SJCRH30 (cell line): ENCODE measurements at regions not wholly inside any gene's neighbourhood (a gene's known extent, or its start where the extent isn't known, plus 50 kb on each side); places are given as distances from the start of the nearest gene placed in this dataset.

ENCODE experiments used
- DNase-seq, 2 experiments: peaks; one replicate each; pipeline ENCODE4 v3.0.0-alpha.2; 2015 to 2020
- H3K27ac ChIP-seq: fragments of 250-450 bp; sonication (Bioruptor Pico); 2 replicates; pipeline ENCODE4 v1.5.1; 2020; ENCODE audit warnings: mild to moderate bottlenecking, moderate library complexity
- H3K27me3 ChIP-seq: fragments of 250-450 bp; sonication (Bioruptor Pico); 2 replicates; pipeline ENCODE4 v1.5.1; 2020; ENCODE audit warnings: mild to moderate bottlenecking, moderate library complexity
- H3K36me3 ChIP-seq: fragments of 250-450 bp; sonication (Bioruptor Pico); 2 replicates; pipeline ENCODE4 v1.5.1; 2020; ENCODE audit warnings: mild to moderate bottlenecking, moderate library complexity
- H3K4me1 ChIP-seq: fragments of 250-450 bp; sonication (Bioruptor Pico); 2 replicates; pipeline ENCODE4 v1.5.1; 2020; ENCODE audit warnings: mild to moderate bottlenecking, moderate library complexity
- H3K4me3 ChIP-seq: fragments of 250-450 bp; sonication (Bioruptor Pico); 2 replicates; pipeline ENCODE4 v1.5.1; 2020; ENCODE audit warnings: mild to moderate bottlenecking, moderate library complexity
- H3K9me3 ChIP-seq: fragments of 250-450 bp; sonication (Bioruptor Pico); replicated peaks from 2 replicates; pipeline ENCODE4 v1.5.1; 2020; ENCODE audit warnings: mild to moderate bottlenecking, moderate library complexity

DNA sequence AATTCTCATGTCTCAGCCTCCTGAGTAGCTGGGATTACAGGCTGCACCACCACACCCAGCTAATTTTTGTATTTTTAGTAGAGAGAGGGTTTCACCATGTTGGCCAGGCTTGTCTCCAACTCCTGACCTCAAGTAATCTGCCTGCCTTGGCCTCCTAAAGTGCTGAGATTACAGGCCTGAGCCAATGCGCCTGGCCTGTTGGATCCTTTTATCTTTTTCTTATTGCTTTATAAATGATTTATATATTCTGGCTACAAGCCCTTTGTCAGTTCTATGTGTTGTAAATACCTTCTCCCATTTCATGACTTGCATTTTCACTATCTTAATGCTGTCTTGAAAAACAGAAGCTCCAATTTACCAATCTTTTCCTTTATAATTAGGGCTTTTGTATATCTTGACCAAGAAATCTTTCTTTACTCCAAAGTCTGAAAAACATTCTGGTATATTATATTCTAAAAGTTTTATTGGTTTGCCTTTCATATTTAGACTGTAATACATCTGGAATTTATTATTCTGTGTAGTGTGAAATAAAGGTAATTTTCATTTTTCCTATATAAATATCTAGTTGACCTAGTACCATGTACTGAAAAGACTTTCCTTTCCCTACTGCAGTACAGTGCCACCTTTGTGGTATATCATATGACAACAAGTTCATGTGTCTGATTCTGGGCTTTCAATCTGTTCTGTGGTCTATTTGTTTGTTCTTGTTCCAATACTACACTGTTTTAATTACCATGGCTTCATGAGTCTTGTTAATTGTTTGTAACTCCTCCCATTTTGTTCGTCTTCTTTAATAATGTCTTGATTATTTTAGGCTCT lies 52.9 kb upstream of the RNU6-1 start:
- Histone ChIP-seq H3K4me3 (no peak overlapping the region), H3K27me3 (no peaks in the 10 kb centered on the region), H3K4me1 (peaks cover 8% of the 10 kb centered on the region), H3K36me3 (no peaks in the 10 kb centered on the region), H3K9me3 (peaks cover 3% of the 10 kb centered on the region; the same call in 1 of the 2 replicates), H3K27ac (no peak overlapping the region)
- no peak for DNase-seq

DNA sequence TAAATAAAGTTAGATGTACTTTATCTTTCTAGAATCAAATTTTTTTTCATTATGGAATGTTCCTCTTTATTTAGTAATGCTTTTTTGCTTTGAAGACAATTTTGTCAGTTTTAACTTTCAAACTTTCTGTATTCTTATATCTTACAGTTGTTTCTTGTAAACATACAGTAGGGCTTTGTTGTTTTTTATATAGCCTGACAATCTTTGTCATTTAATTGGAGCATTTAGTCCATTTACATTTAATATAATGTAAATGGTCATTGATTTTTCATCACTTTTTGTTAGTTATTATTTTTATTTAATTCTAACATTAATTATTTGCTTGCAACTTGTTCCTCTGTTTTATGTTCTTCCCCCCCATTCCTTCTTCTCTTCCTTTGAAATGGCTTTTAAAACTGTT lies 55.4 kb upstream of the RNU6-1 start:
- no peaks in the 10 kb centered on the region for H3K27me3 ChIP-seq
- H3K36me3 ChIP-seq = no peaks in the 10 kb centered on the region
- no peak overlapping the region for H3K4me3 ChIP-seq
- no peak overlapping the region for H3K27ac ChIP-seq
- peaks cover 3% of the 10 kb centered on the region; the same call in 1 of the 2 replicates for H3K9me3 ChIP-seq
- DNase-seq = no peak
- H3K4me1 ChIP-seq = peaks cover 10% of the 10 kb centered on the region

DNA sequence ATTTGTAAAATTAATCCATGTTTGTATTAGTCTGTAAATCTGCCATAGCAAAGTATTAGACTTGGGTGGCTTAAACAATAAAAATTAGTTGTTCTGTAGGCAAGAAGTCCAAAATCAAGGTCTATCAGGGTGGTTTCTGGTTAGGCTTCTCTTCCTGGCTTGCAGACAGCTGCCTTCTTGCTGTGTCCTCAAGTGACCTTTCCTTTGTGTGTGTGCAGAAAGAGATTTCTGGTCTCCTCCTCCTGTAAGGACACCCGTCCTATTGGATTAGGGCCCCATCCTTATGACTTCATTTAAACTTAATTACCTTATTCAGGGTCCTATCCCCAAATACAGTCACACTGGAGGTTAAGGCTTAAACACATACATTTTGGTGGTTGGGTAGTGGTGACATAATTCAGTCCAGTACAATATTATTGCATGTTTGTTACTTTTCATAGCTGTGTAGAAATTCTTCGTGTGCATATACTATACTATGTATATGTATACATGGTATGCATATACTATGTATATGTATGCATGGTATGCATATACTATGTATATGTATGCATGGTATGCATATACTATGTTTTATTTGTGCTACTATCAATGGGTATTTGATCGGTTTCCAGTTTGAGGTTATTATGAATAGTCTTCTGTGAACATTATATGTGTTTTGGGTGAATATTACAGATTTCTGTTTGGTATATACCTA lies 57.9 kb upstream of the RNU6-1 start:
- peak; percentile 33 to 67 for DNase-seq
- H3K4me3 ChIP-seq = no peak overlapping the region
- H3K27me3 ChIP-seq = no peaks in the 10 kb centered on the region
- H3K4me1 ChIP-seq = peaks cover 10% of the 10 kb centered on the region
- H3K9me3 ChIP-seq = peaks cover 3% of the 10 kb centered on the region; the same call in 1 of the 2 replicates
- H3K36me3 ChIP-seq = no peaks in the 10 kb centered on the region
- no peak overlapping the region for H3K27ac ChIP-seq

DNA sequence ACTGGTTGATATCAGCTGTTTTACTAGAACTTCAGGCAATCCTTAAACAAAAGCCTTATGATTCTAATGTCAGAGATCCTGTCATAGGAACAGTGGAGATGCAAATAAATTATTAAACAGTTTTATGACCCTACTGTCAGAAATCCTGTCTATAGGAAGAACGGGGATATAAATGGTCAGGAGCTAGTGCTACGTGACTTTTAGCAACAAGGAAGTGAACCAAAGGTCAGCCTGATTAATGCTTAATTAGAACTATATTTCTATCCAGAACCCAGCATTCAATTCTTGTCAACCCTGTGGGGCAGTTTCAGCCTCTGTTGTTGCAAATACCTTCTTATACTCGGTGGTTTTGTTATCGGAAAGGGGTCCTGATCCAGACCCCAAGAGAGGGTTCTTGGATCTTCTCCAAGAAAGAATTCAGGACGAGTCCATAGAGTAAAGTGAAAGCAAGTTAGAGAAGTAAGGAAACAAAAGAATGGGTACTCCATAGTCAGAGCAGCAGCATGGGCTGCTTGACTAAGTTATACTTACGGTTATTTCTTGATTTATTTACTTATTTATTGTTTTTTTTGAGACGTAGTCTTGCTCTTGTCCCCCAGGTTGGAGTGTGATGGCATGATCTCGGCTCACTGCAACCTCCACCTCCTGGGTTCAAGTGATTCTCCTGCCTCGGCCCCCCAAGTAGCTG lies 59.9 kb upstream of the RNU6-1 start:
- Histone ChIP-seq H3K27me3 (no peaks in the 10 kb centered on the region), H3K4me3 (no peak overlapping the region), H3K36me3 (no peaks in the 10 kb centered on the region), H3K4me1 (peaks cover 10% of the 10 kb centered on the region), H3K9me3 (peaks cover 3% of the 10 kb centered on the region; the same call in 1 of the 2 replicates), H3K27ac (no peak overlapping the region)
- no peak for DNase-seq

DNA sequence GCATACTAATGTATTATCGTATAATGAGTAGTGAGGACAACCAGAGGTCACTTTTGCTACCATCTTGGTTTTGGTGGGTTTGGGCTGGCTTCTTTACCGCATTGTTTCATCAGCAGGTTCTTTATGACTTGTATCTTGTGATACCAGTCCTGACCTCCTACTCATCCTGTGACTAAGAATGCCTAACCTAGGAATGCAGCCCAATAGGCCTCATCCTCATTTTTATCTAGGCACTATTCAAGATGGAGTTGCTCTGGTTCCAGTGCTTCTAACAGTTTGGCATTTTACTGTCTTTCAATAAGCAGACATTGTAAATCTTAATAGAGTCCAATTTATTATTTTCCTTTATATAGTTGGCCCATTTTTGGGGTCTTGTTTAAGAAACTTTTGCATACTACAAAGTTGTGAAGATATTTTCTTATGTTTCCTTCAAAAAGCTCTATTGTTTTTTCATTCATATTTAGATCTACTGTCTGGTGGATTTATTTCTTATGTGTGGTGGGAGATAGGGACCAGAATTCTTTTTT lies 60.8 kb upstream of the RNU6-1 start:
- Histone ChIP-seq H3K4me1 (peaks cover 10% of the 10 kb centered on the region), H3K27ac (no peak overlapping the region), H3K27me3 (no peaks in the 10 kb centered on the region), H3K9me3 (peaks cover under 1% of the 10 kb centered on the region; the same call in 1 of the 2 replicates), H3K36me3 (no peaks in the 10 kb centered on the region), H3K4me3 (no peak overlapping the region)
- no peak for DNase-seq

DNA sequence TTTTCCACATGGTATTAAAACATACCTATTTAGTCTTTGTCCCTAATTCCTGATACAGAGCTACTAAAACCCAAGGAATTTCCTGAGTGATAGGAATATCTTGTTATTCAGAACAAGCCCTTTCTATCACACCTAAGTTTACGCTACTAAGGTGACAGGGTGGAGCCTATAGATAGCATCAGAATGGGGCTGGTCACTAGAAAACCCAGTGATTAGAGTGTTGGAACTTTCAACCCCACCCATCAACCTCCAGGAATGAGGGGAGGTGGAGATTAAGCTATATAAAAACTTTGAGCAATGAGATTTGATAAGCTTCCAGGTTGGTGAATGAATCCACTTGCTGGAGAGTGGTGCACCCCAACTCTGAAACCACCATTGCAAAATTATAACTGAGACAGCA lies 62.1 kb upstream of the RNU6-1 start:
- Histone ChIP-seq H3K4me3 (no peak overlapping the region), H3K9me3 (no peaks in the 10 kb centered on the region), H3K27me3 (no peaks in the 10 kb centered on the region), H3K27ac (no peak overlapping the region), H3K36me3 (no peaks in the 10 kb centered on the region), H3K4me1 (peaks cover 10% of the 10 kb centered on the region)
- no peak for DNase-seq

DNA sequence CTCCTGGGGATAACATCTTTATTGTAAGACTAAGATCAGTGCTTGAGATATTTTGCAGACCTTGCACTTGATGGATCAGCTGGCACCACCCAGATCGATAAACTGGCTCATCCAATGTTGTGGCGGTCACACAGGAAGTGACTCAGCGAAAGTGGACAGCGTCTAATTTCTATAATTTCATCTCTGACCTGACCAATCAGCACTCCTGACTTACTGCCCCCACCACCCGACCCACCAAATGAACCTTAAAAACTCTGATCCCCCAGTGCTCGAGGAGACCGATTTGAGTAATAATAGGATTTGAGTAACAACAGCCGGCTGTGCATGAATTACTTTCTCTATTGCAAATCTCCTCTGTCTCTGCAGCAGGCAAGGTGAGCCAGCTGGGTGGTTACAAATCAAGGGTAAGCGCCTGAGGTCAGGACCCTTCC lies 62.7 kb upstream of the RNU6-1 start:
- Histone ChIP-seq H3K27me3 (no peaks in the 10 kb centered on the region), H3K4me1 (peaks cover 3% of the 10 kb centered on the region; the same call in 1 of the 2 replicates), H3K9me3 (no peaks in the 10 kb centered on the region), H3K36me3 (no peaks in the 10 kb centered on the region), H3K27ac (no peak overlapping the region), H3K4me3 (no peak overlapping the region)
- no peak for DNase-seq

DNA sequence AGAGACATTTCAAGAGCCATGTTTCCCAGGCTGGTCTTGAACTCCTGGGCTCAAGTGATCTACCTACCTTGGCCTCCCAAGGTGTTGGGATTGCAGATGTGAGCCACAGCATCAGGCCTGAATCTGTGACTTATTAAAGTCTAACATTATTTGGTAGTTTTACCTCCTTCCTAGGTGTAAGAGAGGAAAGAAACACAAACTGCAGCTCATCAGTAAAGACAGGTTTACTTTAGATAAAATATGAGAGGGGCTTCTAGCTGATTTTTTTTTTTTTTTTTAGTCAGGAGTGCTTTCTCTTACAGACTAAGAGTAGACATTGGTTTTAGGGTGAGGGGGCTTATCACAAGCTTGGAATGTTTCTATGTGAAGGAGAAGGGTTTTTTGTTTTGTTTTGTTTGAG lies 63.9 kb upstream of the RNU6-1 start:
- Histone ChIP-seq H3K4me3 (no peak overlapping the region), H3K27me3 (no peaks in the 10 kb centered on the region), H3K27ac (no peak overlapping the region), H3K4me1 (no peaks in the 10 kb centered on the region), H3K36me3 (no peaks in the 10 kb centered on the region), H3K9me3 (no peaks in the 10 kb centered on the region)
- no peak for DNase-seq

DNA sequence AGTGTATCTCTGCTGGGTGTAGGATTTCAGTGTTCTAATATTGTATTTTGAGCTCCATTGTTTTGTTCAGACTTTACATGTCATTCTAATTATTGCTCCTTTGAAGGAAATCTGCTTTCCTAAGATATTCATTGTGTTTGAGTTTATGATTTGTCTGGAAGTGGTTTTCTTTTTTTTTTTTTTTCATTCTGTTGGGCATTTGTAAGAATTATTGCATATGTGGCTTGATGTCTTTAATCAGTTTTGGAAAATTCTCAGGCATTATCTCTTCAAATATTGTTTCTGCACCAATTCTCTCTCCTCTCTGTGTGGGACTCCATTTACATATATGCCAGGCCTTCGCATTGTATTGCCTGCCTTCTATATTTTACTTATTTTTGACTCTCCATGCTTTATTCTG lies 65.8 kb upstream of the RNU6-1 start:
- Histone ChIP-seq H3K9me3 (peaks cover 7% of the 10 kb centered on the region; the same call in 1 of the 2 replicates), H3K4me3 (no peak overlapping the region), H3K4me1 (no peaks in the 10 kb centered on the region), H3K27me3 (no peaks in the 10 kb centered on the region), H3K27ac (no peak overlapping the region), H3K36me3 (no peaks in the 10 kb centered on the region)
- DNase-seq = no peak

DNA sequence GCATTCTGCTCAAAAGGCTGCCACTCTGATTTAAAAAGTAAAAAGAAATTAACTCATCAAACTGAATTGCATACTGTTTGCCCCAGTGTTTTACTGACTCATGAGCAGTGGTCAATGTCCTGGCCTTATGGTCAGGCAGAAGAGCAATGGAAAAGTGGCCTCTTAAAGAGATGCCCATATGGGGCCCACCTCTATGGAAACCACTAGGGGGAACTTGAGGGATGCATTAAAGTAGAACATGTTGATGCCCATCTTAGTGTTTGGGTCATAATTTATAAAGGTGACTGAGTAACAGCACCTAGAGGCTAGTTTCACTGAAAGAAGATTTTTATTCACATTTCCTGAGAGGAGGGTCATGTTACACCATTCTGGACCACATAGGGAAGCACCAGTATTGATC lies 66.5 kb upstream of the RNU6-1 start:
- Histone ChIP-seq H3K27ac (no peak overlapping the region), H3K9me3 (peaks cover 7% of the 10 kb centered on the region; the same call in 1 of the 2 replicates), H3K36me3 (no peaks in the 10 kb centered on the region), H3K4me3 (no peak overlapping the region), H3K27me3 (no peaks in the 10 kb centered on the region), H3K4me1 (no peaks in the 10 kb centered on the region)
- DNase-seq = no peak

DNA sequence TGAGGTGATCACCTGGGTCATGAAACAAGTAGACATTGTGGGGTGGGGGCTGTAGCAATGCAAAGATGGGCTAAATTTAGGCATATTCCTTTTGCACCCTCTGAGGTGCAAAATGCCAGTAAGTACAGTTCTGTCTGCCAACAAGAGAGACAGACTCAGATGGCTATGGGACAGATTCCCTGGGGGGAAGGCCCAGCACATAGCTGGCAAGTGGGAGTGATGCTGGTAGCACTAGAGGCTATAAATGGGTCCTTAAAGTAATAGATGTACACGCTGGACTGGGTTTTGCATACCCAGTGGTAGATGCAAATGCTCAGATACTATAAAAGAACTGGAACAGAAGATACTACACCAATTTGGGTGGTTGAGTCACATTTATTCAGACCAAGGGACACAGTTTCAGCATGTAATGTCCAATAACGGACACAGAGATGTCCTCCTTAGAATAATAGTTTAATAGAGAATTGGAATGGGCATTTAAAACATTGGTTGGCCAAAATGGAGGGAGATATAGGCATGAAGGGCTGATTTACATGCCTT lies 67.4 kb upstream of the RNU6-1 start:
- peaks cover 7% of the 10 kb centered on the region; the same call in 1 of the 2 replicates for H3K9me3 ChIP-seq

DNA sequence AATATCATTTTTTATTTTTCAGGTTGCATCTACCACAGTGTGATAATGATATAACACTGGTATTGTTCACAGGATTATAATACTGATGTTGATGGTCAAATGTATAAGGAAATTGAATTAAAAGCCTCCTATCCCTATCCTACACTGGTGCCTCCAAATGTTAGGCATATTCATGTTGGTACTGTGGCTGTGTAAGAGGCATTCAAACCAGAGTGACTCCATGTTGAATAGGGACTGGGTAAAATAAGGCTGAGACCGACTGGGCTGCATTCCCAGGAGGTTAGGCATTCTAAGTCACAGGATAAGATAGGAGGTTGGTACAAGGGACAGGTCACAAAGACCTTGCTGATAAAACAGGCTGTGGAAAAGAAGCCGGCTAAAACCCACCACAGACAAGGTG lies 68.9 kb upstream of the RNU6-1 start:
- H3K9me3 ChIP-seq = peaks cover 7% of the 10 kb centered on the region; the same call in 1 of the 2 replicates
- no peak overlapping the region for H3K4me3 ChIP-seq
- no peak for DNase-seq
- H3K27me3 ChIP-seq = no peaks in the 10 kb centered on the region
- H3K4me1 ChIP-seq = no peaks in the 10 kb centered on the region
- H3K27ac ChIP-seq = no peak overlapping the region
- no peaks in the 10 kb centered on the region for H3K36me3 ChIP-seq

More for the DNA sequence above, 67.4 kb upstream of the RNU6-1 start:
- no peak overlapping the region for H3K27ac ChIP-seq
- H3K36me3 ChIP-seq = no peaks in the 10 kb centered on the region
- H3K27me3 ChIP-seq = no peaks in the 10 kb centered on the region
- no peak overlapping the region for H3K4me3 ChIP-seq
- H3K4me1 ChIP-seq = no peaks in the 10 kb centered on the region
- no peak for DNase-seq

DNA sequence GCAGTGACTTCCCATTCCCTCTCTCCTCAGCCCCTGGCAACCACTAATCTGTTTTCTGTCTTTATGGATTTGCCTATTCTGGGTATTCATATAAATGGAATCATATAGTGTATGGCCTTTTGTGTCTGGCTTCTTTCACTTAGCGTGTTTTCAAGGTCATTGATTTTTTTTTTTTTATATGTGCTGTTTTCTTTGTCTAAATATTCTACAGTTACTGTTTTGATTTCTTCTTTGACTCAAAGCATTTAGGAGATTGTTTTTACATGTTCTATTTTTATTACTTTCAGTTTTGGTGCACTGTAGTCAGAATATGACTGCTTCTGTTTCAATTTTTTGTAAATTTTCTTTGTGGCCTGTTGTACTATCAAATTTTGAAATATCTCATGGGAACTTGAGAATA lies 71.9 kb upstream of the RNU6-1 start:
- no peaks in the 10 kb centered on the region for H3K27me3 ChIP-seq
- no peaks in the 10 kb centered on the region for H3K36me3 ChIP-seq
- DNase-seq = no peak
- H3K4me1 ChIP-seq = peaks cover 7% of the 10 kb centered on the region; the same call in 1 of the 2 replicates
- H3K27ac ChIP-seq = no peak overlapping the region
- H3K4me3 ChIP-seq = no peak overlapping the region
- peaks cover 7% of the 10 kb centered on the region; the same call in 1 of the 2 replicates for H3K9me3 ChIP-seq

DNA sequence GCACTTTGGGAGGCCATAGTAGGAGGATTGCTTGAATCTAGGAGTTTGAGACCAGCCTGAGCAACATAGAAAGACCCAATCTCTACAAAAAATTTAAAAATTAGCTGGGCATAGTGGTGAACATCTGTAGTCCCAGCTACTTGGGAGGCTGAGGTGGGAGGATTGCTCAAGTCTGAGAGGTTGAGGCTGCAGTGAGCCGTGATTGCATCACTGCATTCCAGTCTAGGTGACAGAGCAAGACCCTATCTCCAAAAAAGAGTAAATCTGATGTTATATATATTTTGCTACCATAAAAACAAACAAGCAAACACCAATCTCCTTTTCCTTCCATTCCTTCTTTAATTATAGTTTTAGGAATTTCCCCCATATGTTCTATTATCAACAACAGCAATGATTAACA lies 74.2 kb upstream of the RNU6-1 start:
- Histone ChIP-seq H3K9me3 (peaks cover 6% of the 10 kb centered on the region), H3K4me1 (peaks cover 7% of the 10 kb centered on the region; the same call in 1 of the 2 replicates), H3K36me3 (no peaks in the 10 kb centered on the region), H3K27me3 (no peaks in the 10 kb centered on the region), H3K4me3 (no peak overlapping the region), H3K27ac (no peak overlapping the region)
- DNase-seq = no peak
